WTC11 (cell line): ENCODE measurements at regions not wholly inside any gene's neighbourhood (a gene's known extent, or its start where the extent isn't known, plus 50 kb on each side); places are given as distances from the start of the nearest gene placed in this dataset.

Experiments used
- ATAC-seq: fragments of 200-7000 bp; cut with Tn5 transposase; 2 replicates; pipeline ENCODE4 v1.10.0; 2021; ENCODE audit warnings: mild to moderate bottlenecking, moderate library complexity
- CTCF ChIA-PET: fragments of 300-600 bp; sonication (Branson Sonifier 250); formaldehyde crosslinking; loops from one replicate; lab custom pipeline; 2021; ENCODE audit warnings: antibody characterized with exemption; lab: Charles Lee
- POLR2A ChIA-PET: fragments of 350-600 bp; sonication (Branson Sonifier 250); formaldehyde crosslinking; loops from one replicate; lab custom pipeline; 2021; ENCODE audit warnings: antibody characterized with exemption; lab: Charles Lee
- DNase-seq: peaks from one replicate; pipeline ENCODE4 v3.0.0; 2021; ENCODE audit warnings: low spot score
- H3K27ac Mint-ChIP-seq: 2 replicates; pipeline ENCODE4 v1.8.0; 2021; ENCODE audit warnings: mixed read lengths
- H3K27me3 Mint-ChIP-seq: 2 replicates; pipeline ENCODE4 v1.8.0; 2021; ENCODE audit warnings: low read depth, mild to moderate bottlenecking, moderate library complexity, mixed read lengths
- H3K36me3 Mint-ChIP-seq: 2 replicates; pipeline ENCODE4 v1.8.0; 2021; ENCODE audit warnings: mixed read lengths
- H3K4me1 Mint-ChIP-seq: 2 replicates; pipeline ENCODE4 v1.8.0; 2022; ENCODE audit warnings: mixed read lengths
- H3K4me3 Mint-ChIP-seq: 2 replicates; pipeline ENCODE4 v1.8.0; 2021; ENCODE audit warnings: mild to moderate bottlenecking, moderate library complexity, mixed read lengths
- H3K9me3 Mint-ChIP-seq: 2 replicates; pipeline ENCODE4 v1.8.0; 2021; ENCODE audit warnings: mixed read lengths
- FOXJ3 ChIP-seq: sonication (generic); formaldehyde crosslinking; IDR thresholded peaks from 2 replicates; pipeline ENCODE4 v1.9.0; 2021; ENCODE audit warnings: missing genetic modification reagents, mild to moderate bottlenecking, borderline replicate concordance
- NR3C1 ChIP-seq: sonication (generic); formaldehyde crosslinking; conservative IDR thresholded peaks from 2 replicates; pipeline ENCODE4 v1.8.1; 2023; ENCODE audit warnings: low read depth, mild to moderate bottlenecking, missing genetic modification reagents
- SP1 ChIP-seq: sonication (generic); formaldehyde crosslinking; conservative IDR thresholded peaks from 2 replicates; pipeline ENCODE4 v1.8.1; 2022; ENCODE audit warnings: missing genetic modification reagents
- ZNF121 ChIP-seq: sonication (generic); formaldehyde crosslinking; IDR thresholded peaks from 2 replicates; pipeline ENCODE4 v1.8.0; 2023; ENCODE audit warnings: missing genetic modification reagents
- ZNF219 ChIP-seq: sonication (generic); formaldehyde crosslinking; IDR thresholded peaks from 2 replicates; pipeline ENCODE4 v1.8.0; 2023; ENCODE audit warnings: missing genetic modification reagents, mild to moderate bottlenecking, borderline replicate concordance
- ZNF671 ChIP-seq: fragments of 250-450 bp; sonication (Bioruptor Pico); IDR thresholded peaks from 2 replicates; pipeline ENCODE4 v1.8.0; 2021; ENCODE audit warnings: mild to moderate bottlenecking
- TF ChIP-seq, protein P1 (sequence below): fragments of 250-450 bp; sonication (Bioruptor Pico); conservative IDR thresholded peaks from 2 replicates; pipeline ENCODE4 v1.9.0; 2021; ENCODE audit warnings: mild to moderate bottlenecking
- TF ChIP-seq, protein P2 (sequence below): sonication (generic); formaldehyde crosslinking; IDR thresholded peaks from 2 replicates; pipeline ENCODE4 v1.8.1; 2023; ENCODE audit warnings: mild to moderate bottlenecking, moderate library complexity, missing genetic modification reagents
- TF ChIP-seq, protein P3 (sequence below): sonication (generic); formaldehyde crosslinking; IDR thresholded peaks from 2 replicates; pipeline ENCODE4 v1.8.0; 2023; ENCODE audit warnings: missing genetic modification reagents
- TF ChIP-seq, protein P4 (sequence below): sonication (generic); formaldehyde crosslinking; IDR thresholded peaks from 2 replicates; pipeline ENCODE4 v1.8.1; 2023; ENCODE audit warnings: mild to moderate bottlenecking, missing genetic modification reagents, borderline replicate concordance
- TF ChIP-seq, protein P5 (sequence below): fragments of 200-600 bp; IDR thresholded peaks from 2 replicates; pipeline ENCODE4 v1.8.0; 2022; ENCODE audit warnings: antibody characterized with exemption
- TF ChIP-seq, protein P6 (sequence below): fragments of 250-450 bp; sonication (Bioruptor Pico); IDR thresholded peaks from 2 replicates; pipeline ENCODE4 v1.9.0; 2021; ENCODE audit warnings: mild to moderate bottlenecking
- TF ChIP-seq, protein P7 (sequence below): sonication (generic); formaldehyde crosslinking; IDR thresholded peaks from 2 replicates; pipeline ENCODE4 v1.8.1; 2023; ENCODE audit warnings: mild to moderate bottlenecking, missing genetic modification reagents

DNA sequence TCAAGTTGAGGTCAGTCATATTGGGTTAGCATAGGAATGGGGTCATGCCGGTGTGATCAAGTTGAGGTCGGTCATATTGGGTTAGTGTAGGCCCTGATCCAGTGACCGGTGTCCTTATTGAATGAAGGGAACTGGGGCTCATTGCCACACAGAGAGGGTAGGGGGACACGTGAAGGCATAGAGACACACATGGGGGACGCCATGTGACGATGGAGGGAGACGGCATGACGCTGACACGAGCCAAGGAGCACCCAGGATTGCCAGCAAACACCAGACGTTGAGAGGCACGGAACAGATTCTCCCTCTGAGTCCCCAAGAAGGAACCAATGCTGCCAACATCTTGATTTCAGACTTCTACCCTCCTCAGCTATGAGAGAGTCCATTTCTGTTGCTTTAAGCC, 136.9 kb upstream of the ZBTB40 start:
- Mint-ChIP-seq H3K9me3 (no peaks in the 10 kb centered on the region), H3K4me1 (peaks cover 14% of the 10 kb centered on the region), H3K4me3 (no peak overlapping the region), H3K27ac (no peak overlapping the region), H3K36me3 (no peaks in the 10 kb centered on the region)
- CTCF ChIA-PET, result interaction anchor here (0.8 kb wide), 1 partner anchor 89 kb away, joined by 3 read pairs; no protein-coding TSS in a partner anchor
- POLR2A ChIA-PET, result no interaction called here
- no peak for DNase-seq
- ATAC-seq, result no peak
- TF ChIP-seq, protein P1, sequence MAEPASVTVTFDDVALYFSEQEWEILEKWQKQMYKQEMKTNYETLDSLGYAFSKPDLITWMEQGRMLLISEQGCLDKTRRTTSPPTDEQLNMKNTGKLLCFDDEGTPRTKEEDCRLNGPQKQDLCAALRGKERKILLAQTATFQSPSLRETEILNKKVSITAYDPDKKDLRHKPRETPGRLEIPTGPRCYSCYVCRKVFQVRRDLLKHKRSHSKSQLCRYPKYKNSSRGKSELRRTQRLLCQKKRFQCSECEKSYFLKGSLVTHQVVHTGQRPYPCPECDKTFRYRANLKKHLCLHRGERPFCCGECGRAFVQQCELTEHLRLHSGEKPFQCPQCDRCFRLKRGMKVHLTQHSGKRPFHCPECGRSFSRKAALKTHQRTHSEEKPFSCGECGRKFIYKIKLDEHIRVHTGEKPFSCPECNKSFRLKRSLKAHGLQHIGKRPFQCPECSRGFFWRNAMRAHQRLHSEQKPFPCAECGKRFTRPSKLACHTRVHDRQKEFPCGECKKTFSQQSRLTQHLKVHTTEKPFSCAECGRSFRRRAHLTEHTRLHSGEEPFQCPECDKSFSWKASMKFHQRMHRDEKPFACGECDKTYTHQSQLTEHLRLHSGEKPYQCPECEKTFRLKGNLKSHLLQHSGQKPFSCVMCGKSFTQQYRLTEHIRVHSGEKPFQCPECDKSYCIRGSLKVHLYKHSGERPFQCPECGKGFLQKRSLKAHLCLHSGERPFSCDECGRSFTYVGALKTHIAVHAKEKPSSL (CRISPR knock-in tag), result no peak
- TF ChIP-seq NR3C1 (CRISPR knock-in tag) (no peak), ZNF219 (CRISPR knock-in tag) (no peak)
- TF ChIP-seq, all 79 proteins: peak for 0
- H3K27me3 Mint-ChIP-seq, result peaks cover 11% of the 10 kb centered on the region

DNA sequence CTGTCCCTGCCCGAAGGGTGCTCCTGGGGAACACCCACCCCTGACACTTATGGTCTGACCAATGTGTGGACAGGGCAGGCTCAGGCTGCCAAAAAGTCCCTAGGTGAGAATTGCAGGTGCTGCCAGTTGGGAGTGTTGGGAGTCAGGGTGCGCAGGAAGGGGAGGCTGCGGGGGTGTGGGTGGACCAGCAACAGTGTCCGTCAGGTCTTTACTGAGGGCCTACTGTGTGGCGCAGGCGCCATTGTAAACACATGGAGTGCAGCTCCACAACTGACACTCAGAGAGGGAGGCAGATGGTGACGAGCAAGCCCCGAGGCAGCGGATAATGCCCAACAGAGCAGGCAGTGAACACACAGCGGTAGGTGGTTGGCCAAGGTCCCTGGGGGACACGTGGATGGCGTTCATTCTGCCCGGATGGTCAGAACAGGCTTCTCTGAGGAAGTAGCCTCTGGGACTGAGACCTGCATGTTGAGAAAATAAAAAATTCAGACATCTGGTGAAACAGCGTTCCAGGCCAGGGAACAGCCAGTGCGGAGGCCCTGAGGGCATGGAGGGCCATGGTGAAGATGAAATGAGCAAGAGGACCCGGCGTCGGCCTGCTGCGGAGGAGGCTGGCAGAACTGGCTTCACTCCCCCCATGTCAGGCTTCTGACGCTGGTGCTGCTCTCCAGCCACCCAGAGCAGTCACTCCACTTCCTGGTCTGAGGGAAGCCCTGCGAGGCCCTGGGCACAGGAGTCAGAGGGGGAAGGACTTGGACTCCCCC, 136.2 kb upstream of the ZBTB40 start:
- ATAC-seq, result no peak
- Mint-ChIP-seq H3K4me1 (peaks cover 22% of the 10 kb centered on the region), H3K9me3 (no peaks in the 10 kb centered on the region), H3K27me3 (peaks cover 16% of the 10 kb centered on the region), H3K27ac (no peak overlapping the region), H3K36me3 (no peaks in the 10 kb centered on the region), H3K4me3 (no peak overlapping the region)
- no peak for DNase-seq
- POLR2A ChIA-PET, result no interaction called here
- CTCF ChIA-PET, result interaction anchor here (0.8 kb wide), 1 partner anchor 89 kb away, joined by 3 read pairs; no protein-coding TSS in a partner anchor
- TF ChIP-seq NR3C1 (CRISPR knock-in tag), result no peak
- TF ChIP-seq, protein P2, sequence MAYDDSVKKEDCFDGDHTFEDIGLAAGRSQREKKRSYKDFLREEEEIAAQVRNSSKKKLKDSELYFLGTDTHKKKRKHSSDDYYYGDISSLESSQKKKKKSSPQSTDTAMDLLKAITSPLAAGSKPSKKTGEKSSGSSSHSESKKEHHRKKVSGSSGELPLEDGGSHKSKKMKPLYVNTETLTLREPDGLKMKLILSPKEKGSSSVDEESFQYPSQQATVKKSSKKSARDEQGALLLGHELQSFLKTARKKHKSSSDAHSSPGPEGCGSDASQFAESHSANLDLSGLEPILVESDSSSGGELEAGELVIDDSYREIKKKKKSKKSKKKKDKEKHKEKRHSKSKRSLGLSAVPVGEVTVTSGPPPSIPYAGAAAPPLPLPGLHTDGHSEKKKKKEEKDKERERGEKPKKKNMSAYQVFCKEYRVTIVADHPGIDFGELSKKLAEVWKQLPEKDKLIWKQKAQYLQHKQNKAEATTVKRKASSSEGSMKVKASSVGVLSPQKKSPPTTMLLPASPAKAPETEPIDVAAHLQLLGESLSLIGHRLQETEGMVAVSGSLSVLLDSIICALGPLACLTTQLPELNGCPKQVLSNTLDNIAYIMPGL, result no peak
- TF ChIP-seq ZNF671, result no peak
- TF ChIP-seq, protein P3, sequence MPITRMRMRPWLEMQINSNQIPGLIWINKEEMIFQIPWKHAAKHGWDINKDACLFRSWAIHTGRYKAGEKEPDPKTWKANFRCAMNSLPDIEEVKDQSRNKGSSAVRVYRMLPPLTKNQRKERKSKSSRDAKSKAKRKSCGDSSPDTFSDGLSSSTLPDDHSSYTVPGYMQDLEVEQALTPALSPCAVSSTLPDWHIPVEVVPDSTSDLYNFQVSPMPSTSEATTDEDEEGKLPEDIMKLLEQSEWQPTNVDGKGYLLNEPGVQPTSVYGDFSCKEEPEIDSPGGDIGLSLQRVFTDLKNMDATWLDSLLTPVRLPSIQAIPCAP, result no peak
- no peak for TF ChIP-seq FOXJ3 (CRISPR knock-in tag)
- TF ChIP-seq, protein P4, sequence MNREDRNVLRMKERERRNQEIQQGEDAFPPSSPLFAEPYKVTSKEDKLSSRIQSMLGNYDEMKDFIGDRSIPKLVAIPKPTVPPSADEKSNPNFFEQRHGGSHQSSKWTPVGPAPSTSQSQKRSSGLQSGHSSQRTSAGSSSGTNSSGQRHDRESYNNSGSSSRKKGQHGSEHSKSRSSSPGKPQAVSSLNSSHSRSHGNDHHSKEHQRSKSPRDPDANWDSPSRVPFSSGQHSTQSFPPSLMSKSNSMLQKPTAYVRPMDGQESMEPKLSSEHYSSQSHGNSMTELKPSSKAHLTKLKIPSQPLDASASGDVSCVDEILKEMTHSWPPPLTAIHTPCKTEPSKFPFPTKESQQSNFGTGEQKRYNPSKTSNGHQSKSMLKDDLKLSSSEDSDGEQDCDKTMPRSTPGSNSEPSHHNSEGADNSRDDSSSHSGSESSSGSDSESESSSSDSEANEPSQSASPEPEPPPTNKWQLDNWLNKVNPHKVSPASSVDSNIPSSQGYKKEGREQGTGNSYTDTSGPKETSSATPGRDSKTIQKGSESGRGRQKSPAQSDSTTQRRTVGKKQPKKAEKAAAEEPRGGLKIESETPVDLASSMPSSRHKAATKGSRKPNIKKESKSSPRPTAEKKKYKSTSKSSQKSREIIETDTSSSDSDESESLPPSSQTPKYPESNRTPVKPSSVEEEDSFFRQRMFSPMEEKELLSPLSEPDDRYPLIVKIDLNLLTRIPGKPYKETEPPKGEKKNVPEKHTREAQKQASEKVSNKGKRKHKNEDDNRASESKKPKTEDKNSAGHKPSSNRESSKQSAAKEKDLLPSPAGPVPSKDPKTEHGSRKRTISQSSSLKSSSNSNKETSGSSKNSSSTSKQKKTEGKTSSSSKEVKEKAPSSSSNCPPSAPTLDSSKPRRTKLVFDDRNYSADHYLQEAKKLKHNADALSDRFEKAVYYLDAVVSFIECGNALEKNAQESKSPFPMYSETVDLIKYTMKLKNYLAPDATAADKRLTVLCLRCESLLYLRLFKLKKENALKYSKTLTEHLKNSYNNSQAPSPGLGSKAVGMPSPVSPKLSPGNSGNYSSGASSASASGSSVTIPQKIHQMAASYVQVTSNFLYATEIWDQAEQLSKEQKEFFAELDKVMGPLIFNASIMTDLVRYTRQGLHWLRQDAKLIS, result no peak

DNA sequence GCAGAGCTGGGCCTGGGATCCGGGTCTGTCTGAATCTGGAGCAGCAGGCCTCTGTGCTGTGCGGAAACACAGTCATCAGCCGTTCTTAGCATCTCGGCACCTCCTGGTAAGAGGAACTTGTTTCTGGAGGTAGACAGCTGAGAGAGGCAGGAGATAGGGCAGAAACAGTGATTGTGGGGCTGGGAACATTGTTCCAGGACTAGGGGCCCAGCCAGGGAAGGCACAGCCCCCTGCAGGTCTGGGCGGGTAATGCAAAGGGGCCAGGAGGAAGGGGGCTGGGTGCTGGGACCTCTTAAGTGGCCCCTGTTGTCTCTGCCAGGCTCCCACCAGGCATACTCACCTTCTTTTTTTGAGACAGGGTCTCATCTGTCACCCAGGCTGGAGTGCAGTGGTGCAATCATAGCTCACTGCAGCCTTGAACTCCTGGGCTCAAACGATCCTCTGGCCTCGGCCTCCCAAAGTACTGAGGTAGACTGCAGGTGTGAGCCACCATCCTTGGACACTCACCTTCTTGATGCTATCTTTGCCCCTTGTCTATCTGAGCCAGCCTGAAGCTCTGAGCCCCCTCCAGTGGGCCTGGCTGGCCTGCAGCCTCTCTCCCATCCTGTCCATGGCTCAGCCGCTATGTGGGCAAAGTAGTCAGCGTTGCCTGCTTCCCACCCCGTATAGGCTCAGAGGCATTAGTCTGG, 134.3 kb upstream of the ZBTB40 start:
- DNase-seq (peak; percentile 76), ATAC-seq (peak; percentile 74)
- ChIA-PET POLR2A (no interaction called here), CTCF (interaction anchor here (0.6 to 2.2 kb wide), 21 partner anchors 9 to 387 kb away, joined by 3 to 10 read pairs (median 4); no protein-coding TSS in a partner anchor)
- H3K27ac Mint-ChIP-seq, result no peak overlapping the region
- H3K36me3 Mint-ChIP-seq, result no peaks in the 10 kb centered on the region
- 0 out of 2 replicates have a peak, but pooled peaks cover 2% of the 10 kb centered on the region for H3K9me3 Mint-ChIP-seq
- peaks cover 41% of the 10 kb centered on the region for H3K4me1 Mint-ChIP-seq
- H3K27me3 Mint-ChIP-seq, result peaks cover 16% of the 10 kb centered on the region
- H3K4me3 Mint-ChIP-seq, result no peak overlapping the region
- TF ChIP-seq, protein P5, sequence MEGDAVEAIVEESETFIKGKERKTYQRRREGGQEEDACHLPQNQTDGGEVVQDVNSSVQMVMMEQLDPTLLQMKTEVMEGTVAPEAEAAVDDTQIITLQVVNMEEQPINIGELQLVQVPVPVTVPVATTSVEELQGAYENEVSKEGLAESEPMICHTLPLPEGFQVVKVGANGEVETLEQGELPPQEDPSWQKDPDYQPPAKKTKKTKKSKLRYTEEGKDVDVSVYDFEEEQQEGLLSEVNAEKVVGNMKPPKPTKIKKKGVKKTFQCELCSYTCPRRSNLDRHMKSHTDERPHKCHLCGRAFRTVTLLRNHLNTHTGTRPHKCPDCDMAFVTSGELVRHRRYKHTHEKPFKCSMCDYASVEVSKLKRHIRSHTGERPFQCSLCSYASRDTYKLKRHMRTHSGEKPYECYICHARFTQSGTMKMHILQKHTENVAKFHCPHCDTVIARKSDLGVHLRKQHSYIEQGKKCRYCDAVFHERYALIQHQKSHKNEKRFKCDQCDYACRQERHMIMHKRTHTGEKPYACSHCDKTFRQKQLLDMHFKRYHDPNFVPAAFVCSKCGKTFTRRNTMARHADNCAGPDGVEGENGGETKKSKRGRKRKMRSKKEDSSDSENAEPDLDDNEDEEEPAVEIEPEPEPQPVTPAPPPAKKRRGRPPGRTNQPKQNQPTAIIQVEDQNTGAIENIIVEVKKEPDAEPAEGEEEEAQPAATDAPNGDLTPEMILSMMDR, result peak; percentile 81
- TF ChIP-seq, protein P6, sequence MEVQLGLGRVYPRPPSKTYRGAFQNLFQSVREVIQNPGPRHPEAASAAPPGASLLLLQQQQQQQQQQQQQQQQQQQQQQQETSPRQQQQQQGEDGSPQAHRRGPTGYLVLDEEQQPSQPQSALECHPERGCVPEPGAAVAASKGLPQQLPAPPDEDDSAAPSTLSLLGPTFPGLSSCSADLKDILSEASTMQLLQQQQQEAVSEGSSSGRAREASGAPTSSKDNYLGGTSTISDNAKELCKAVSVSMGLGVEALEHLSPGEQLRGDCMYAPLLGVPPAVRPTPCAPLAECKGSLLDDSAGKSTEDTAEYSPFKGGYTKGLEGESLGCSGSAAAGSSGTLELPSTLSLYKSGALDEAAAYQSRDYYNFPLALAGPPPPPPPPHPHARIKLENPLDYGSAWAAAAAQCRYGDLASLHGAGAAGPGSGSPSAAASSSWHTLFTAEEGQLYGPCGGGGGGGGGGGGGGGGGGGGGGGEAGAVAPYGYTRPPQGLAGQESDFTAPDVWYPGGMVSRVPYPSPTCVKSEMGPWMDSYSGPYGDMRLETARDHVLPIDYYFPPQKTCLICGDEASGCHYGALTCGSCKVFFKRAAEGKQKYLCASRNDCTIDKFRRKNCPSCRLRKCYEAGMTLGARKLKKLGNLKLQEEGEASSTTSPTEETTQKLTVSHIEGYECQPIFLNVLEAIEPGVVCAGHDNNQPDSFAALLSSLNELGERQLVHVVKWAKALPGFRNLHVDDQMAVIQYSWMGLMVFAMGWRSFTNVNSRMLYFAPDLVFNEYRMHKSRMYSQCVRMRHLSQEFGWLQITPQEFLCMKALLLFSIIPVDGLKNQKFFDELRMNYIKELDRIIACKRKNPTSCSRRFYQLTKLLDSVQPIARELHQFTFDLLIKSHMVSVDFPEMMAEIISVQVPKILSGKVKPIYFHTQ (CRISPR knock-in tag), result no peak
- TF ChIP-seq ZNF121 (CRISPR knock-in tag) (peak; percentile 38; the same call in 1 of the 2 replicates), SP1 (CRISPR knock-in tag) (no peak)
- TF ChIP-seq, protein P7, sequence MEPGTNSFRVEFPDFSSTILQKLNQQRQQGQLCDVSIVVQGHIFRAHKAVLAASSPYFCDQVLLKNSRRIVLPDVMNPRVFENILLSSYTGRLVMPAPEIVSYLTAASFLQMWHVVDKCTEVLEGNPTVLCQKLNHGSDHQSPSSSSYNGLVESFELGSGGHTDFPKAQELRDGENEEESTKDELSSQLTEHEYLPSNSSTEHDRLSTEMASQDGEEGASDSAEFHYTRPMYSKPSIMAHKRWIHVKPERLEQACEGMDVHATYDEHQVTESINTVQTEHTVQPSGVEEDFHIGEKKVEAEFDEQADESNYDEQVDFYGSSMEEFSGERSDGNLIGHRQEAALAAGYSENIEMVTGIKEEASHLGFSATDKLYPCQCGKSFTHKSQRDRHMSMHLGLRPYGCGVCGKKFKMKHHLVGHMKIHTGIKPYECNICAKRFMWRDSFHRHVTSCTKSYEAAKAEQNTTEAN (CRISPR knock-in tag), result no peak
